ENCODE measurements at regions not wholly inside any gene's neighbourhood (a gene's known extent, or its start where the extent isn't known, plus 50 kb on each side); places are given as distances from the start of the nearest gene placed in this dataset.

- ATAC-seq (no peak), DNase-seq (ENCODE audit: low spot score) (no peak)
Observed at GRCh38 chr2:107419191-107419590, 407.5 kb upstream of the RGPD4 start.

DNA sequence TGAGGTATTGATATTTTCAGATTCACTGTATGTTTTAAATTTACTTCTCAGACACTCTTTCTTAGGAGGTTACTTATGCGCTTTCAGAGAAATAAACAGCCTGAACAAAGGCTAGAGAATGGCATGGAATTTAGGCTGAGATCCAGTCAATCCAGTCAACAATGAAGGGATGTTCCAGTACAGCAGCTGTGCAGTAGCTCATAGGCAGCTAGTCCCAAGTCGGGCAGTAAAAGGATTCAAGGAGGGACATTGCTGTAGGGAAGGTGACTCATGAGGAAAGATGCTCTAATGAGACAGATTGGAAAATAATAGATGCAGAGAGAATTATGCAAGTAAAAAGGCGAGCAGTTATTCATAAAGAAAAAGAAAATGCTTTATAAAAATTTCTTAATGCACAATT lies 397.9 kb upstream of the RGPD4 start:
- ATAC-seq (no peak), DNase-seq (ENCODE audit: low spot score) (no peak)

DNA sequence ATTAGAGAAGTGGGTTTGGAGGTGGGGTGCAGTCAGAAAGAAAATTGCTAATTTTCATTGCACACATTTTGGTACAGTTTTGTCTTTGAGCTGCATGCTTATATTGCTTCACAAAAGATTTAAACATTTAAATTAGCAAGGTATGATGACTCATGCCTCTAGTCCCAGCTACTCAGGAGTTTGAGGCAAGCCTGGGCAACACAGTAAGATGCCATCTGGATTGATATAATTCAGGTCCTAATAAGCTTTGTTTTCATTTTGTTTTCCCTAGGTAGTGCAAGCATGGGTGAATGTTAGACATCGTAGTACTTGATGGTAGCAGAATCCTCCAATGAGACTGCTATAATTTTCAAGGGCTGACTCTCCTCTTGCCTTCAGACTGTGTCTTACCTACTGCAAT lies 396.7 kb upstream of the RGPD4 start:
- DNase-seq (ENCODE audit: low spot score) (no peak), ATAC-seq (no peak)

GRCh38 chr2:107430596-107431266 lies 396.0 kb upstream of the RGPD4 start:
- ATAC-seq = no peak

GRCh38 chr2:107436281-107436680 lies 390.4 kb upstream of the RGPD4 start:
- DNase-seq (ENCODE audit: low spot score) (no peak), ATAC-seq (no peak)

More at GRCh38 chr2:107430596-107431266, 396.0 kb upstream of the RGPD4 start:
- no peak for DNase-seq (ENCODE audit: low spot score)

DNA sequence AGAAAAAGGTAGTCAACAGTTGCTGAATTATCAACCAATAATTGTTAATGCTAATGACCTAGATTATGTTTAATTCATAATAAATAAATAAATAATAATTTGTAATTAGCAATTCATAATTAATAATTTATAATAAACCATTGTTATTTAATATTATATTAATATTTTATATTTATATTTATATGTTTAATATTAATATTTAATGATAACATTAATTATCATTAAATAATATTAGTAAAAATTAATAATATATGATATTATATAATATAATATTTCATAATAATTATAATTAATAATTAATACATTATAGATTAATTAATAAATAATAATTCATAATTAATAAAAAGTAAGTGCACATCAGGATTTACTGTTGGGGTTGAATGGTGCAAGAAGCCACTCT lies 389.4 kb upstream of the RGPD4 start:
- ATAC-seq (no peak), DNase-seq (ENCODE audit: low spot score) (no peak)

GRCh38 chr2:107437807-107438206 lies 388.9 kb upstream of the RGPD4 start:
- ATAC-seq = no peak
- no peak for DNase-seq (ENCODE audit: low spot score)

DNA sequence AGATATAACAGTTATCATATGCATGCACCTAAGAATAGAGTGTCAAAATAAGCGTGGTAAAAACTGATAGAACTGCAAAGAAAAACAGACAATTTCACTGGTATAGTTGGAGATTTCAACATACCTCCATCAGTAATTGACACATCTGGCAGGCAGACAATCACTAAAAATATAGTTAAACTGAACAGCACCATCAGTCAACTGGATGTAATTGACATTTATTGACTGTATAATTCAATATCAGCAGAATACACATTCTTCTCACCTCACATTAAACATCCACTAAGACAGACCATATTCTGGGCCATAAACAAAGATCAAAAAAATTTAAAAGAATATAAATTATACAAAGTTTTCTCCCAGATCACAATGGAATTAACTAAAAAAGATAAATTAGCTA lies 378.5 kb upstream of the RGPD4 start:
- DNase-seq (ENCODE audit: low spot score) (no peak), ATAC-seq (no peak)

DNA sequence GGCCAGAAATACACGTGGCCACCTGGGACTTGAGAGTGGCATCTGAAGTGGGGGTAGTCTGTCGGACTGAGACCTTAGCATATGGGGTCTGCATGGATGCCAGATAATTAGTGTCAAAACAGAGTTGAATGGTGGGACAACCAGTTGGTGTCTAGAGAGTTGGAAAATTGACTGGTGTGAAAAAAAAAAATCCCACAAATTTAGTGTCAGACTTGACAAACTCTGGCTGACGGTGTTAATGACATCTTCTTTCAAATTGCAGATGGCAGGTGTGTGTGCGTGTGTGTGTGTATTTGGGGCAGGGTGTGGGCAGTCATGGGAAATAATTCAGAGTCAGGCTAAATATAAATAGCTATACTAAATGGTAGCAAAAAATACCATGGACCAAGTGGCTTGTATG lies 365.4 kb upstream of the RGPD4 start:
- DNase-seq (ENCODE audit: low spot score) = no peak
- no peak for ATAC-seq

GRCh38 chr2:107462181-107462580 lies 364.5 kb upstream of the RGPD4 start:
- no peak for ATAC-seq
- no peak for DNase-seq (ENCODE audit: low spot score)

DNA sequence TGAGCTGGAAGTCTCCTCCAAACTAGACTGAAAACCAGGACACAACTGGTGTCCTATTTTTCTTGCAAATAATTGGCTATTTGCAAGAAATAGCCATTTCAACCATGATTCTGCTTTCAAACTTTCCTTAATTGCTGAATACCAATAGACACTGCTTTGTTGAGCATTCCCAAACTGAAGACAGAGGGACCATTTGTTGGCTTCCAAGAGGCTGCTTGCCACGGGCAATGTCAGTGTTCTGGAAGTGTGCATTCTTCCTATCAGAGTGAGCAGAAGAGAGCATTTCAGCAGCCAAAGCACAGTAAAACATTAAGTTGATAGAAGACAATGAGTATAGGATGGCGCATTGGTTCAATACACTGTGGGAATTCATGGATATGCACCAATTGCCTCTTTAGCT lies 360.5 kb upstream of the RGPD4 start:
- ATAC-seq = no peak
- no peak for DNase-seq (ENCODE audit: low spot score)

GRCh38 chr2:107466984-107467773 lies 359.5 kb upstream of the RGPD4 start:
- DNase-seq (ENCODE audit: low spot score) (no peak), ATAC-seq (no peak)

GRCh38 chr2:107469437-107469995 lies 357.2 kb upstream of the RGPD4 start:
- no peak for ATAC-seq
- DNase-seq (ENCODE audit: low spot score) = no peak

- ATAC-seq (no peak), DNase-seq (ENCODE audit: low spot score) (no peak)
Observed at GRCh38 chr2:107473150-107473549, 353.5 kb upstream of the RGPD4 start.

DNA sequence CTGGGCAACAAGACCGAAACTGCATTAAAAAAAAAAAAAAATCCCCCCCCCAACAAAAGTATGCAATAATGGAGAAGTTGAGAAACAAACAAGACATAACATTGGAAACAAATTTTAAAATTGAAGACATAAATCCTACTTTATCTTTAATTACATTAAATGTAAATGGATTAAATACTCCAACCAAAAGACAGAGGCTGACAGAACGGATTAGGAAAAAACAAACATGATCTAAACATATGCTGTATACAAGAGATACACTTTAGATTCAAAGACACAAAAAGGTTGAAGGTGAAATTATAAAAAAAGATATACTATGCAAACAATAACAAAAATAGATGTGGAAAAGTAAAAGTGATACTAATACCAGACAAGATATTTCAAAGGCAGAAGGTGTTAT lies 350.8 kb upstream of the RGPD4 start:
- no peak for DNase-seq (ENCODE audit: low spot score)
- no peak for ATAC-seq

DNA sequence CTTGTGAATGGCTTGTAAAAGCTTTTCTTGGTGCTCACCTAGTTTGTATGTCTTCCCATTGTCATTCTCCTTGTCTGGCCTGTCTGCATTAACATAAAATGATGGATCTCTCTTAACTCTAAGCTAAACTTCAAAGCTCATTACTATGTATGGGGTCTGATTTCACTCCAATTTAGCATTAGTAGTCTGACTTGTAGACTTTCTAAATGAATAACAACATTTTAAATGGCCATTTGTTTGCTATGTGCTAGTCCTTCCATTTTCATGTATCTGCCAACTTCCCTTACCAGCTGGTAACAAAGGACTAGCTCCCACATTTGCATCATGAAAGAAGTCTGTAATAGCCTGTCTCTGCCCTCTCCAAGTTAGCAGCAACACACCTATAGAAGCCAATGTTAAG lies 324.2 kb upstream of the RGPD4 start:
- DNase-seq (ENCODE audit: low spot score) (no peak), ATAC-seq (no peak)

DNA sequence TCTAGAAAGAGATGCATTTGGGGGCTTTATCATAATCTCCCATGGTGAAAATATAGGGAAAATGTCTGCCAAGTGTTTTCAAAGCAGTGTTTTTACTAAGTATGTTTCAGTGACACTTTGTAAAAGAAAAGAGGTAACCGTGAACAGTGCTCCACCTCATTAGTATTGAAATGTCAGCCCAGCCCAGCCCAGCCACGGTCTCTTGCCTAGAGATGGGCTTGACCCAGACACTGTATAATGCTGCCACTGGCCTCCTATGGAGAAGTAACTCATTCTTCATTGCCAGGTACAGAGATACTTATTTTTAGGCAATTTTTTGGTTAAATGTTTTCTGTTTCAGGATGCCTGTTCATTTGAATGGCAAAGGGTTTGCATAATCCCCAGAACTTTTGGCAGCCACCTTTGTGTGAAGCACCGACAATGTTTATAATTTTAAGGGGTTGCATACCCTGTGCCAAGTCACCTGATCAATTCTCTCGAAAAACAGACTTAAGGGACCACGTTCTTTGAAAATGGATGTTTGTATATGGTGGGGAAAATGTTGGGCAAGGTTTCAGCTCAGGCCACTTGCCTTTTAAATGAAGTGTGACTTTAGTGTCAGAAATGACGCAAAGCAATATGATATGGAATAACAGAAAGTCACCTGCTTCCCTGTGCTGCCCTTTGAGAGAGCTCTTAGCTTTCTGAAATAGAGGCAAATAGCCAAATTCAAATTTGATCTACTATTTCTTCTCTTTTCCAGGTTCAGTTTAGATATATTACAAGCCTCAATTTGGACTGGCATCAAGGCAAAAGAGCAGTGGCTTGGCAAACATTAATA lies 314.5 kb upstream of the RGPD4 start:
- DNase-seq (ENCODE audit: low spot score) (no peak), ATAC-seq (no peak)

GRCh38 chr2:107525406-107525805 lies 301.3 kb upstream of the RGPD4 start:
- ATAC-seq (no peak), DNase-seq (ENCODE audit: low spot score) (no peak)

- DNase-seq (ENCODE audit: low spot score) (no peak), ATAC-seq (no peak)
Observed at GRCh38 chr2:107529146-107529545, 297.5 kb upstream of the RGPD4 start.

GRCh38 chr2:107530046-107530445 lies 296.6 kb upstream of the RGPD4 start:
- DNase-seq (ENCODE audit: low spot score) (no peak), ATAC-seq (no peak)

DNA sequence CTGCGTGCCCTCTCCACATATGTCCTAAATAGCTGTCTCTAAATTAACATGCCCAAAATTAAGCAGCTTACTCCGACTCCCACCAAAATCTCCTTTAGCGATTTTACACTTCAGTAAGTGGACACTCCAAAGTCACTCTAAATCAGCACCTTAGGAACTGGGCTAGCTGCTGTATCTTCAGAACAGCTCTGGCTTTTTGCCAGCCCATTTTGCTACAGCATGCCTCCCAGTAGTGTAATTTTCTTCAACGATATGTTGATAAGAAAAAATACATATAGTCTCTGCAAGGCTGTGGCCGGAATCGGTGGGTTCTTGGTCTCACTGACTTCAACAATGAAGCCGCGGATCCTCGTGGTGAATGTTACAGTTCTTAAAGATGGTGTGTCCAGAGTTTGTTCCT lies 291.8 kb upstream of the RGPD4 start:
- DNase-seq (ENCODE audit: low spot score) = no peak
- no peak for ATAC-seq
